Fibroblast of villous mesenchyme (primary cell): ENCODE measurements at regions not wholly inside any gene's neighbourhood (a gene's known extent, or its start where the extent isn't known, plus 50 kb on each side); places are given as distances from the start of the nearest gene placed in this dataset.

Experiments
- DNase-seq: peaks from one replicate; pipeline ENCODE4 v3.0.0-alpha.2; 2010; ENCODE audit warnings: low read depth
- H3K4me3 ChIP-seq: 2 replicates; pipeline ENCODE4 v1.5.1; 2011; ENCODE audit warnings: low read depth, mild to moderate bottlenecking, low read length
- CTCF ChIP-seq: IDR thresholded peaks from 2 replicates; pipeline ENCODE4 v1.5.1; 2012; ENCODE audit warnings: low read depth, mild to moderate bottlenecking, low read length; ENCODE audit not compliant: insufficient read depth

- DNase-seq = no peak
- TF ChIP-seq CTCF = no peak
- H3K4me3 ChIP-seq = no peak overlapping the region
Observed at GRCh38 chr6:3565291-3565690, 108.4 kb upstream of the SLC22A23 start.

GRCh38 chr6:3561725-3562124 is 104.9 kb upstream of the SLC22A23 start:
- no peak overlapping the region for H3K4me3 ChIP-seq
- DNase-seq = peak; percentile 55
- peak; percentile 37 for TF ChIP-seq CTCF

GRCh38 chr6:3560211-3560610 is 103.4 kb upstream of the SLC22A23 start:
- H3K4me3 ChIP-seq = no peak overlapping the region
- DNase-seq = no peak
- TF ChIP-seq CTCF = no peak

GRCh38 chr6:3559561-3559960 is 102.7 kb upstream of the SLC22A23 start:
- TF ChIP-seq CTCF = no peak
- H3K4me3 ChIP-seq = no peak overlapping the region
- no peak for DNase-seq

- H3K4me3 ChIP-seq = no peak overlapping the region
- no peak for TF ChIP-seq CTCF
- no peak for DNase-seq
Observed at GRCh38 chr6:3557336-3557735, 100.5 kb upstream of the SLC22A23 start.

GRCh38 chr6:3553254-3553653 is 96.4 kb upstream of the SLC22A23 start:
- H3K4me3 ChIP-seq = no peak overlapping the region
- TF ChIP-seq CTCF = no peak
- DNase-seq = no peak

- no peak for DNase-seq
- TF ChIP-seq CTCF = no peak
- H3K4me3 ChIP-seq = no peak overlapping the region
Observed at GRCh38 chr6:3551716-3552511, 95.1 kb upstream of the SLC22A23 start.
